HG03103 (cell line): ENCODE measurements at regions not wholly inside any gene's neighbourhood (a gene's known extent, or its start where the extent isn't known, plus 50 kb on each side); places are given as distances from the start of the nearest gene placed in this dataset.
A peak's percentile ranks its signal among the peaks of the same experiment; 100 is the strongest.
"Not testable (repeated sequence)": the region's sequence is repeated elsewhere in the genome, so short reads cannot be mapped to it uniquely, and the experiment has no call there.

Experiments used
- ATAC-seq: cut with Tn5 transposase; IDR thresholded peaks from one replicate; pipeline ENCODE4 v1.9.1; 2021; ENCODE audit warnings: low read depth; ENCODE audit not compliant: unreplicated experiment

DNA sequence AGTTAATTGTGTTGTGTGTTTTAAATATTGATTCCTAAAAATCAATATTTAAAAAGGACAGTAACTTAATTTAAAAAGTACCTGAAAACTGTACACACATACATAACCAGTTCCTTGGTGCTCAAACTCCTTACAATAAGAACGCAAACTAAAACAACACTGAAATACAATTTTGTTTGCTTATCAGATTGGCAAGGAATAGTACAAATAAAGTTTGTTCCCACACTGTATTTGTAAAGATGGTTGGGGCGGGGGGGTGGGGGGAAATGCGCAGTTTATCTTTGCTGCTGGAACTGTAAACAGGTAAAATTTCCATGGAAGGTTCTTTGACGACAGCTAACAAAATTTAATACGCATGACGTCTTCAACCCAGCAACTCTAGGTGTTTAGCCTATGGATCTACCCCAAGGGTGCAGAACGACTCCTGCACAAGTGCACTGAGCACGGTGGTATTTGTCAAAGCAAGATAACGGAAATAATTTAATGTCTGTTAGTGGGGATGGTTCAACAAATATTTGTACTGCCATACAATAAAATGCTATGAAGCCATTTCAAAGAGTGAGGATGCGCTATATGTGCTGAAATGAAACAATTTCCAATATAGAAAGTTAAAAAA lies 96.5 kb downstream of the ING1 start:
- ATAC-seq, result no peak

DNA sequence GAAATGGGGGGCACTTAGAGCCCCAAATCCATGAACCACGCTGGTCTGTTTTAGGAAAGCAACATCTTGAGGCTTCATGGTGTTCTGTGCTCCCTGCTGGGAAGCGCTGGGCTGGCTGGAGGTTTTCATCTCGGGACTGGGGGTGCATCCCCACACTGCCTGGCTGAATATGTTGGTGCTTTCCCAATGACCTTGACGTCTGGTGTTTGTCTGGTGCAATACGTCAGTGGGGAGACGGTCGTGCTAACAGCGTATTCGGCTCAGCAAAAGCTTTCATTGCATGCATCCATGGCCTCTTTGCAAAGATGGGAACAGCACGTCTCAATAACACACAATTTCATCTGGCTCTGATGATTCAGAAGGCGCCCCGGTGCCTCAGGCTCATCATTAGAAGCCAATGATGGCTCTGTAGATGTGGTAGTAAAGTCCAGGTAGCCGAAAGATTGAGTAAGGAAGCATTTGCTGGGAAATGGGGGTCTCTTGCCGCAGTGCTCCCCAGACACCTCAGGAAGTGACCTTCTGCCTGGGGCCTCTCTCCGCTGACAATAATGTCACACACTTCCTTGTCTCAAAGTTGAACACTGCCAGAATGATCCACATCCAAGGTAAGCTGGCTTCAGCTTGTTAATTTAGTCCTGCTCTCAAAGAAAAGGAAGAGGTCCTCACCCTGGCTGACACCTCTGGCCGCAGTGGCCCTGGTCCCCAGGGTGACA lies 97.7 kb downstream of the ING1 start:
- ATAC-seq, result no peak

DNA sequence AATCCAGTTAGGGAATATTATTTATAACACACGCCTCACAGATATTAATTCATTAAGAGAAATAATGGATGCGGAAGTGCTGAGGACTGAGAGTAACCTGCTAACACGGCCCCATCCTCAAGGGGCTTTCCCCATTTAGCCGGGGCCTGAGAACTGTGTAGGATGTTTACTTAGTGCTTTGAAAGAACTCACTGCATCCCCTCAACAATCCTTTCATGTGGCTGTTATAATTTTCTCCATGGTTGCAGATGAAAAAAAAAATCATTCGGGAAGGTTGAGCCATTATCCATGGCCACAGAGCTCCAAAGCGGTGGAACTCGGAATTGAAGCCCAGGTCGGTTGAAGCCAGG lies 98.2 kb downstream of the ING1 start:
- no peak for ATAC-seq

DNA sequence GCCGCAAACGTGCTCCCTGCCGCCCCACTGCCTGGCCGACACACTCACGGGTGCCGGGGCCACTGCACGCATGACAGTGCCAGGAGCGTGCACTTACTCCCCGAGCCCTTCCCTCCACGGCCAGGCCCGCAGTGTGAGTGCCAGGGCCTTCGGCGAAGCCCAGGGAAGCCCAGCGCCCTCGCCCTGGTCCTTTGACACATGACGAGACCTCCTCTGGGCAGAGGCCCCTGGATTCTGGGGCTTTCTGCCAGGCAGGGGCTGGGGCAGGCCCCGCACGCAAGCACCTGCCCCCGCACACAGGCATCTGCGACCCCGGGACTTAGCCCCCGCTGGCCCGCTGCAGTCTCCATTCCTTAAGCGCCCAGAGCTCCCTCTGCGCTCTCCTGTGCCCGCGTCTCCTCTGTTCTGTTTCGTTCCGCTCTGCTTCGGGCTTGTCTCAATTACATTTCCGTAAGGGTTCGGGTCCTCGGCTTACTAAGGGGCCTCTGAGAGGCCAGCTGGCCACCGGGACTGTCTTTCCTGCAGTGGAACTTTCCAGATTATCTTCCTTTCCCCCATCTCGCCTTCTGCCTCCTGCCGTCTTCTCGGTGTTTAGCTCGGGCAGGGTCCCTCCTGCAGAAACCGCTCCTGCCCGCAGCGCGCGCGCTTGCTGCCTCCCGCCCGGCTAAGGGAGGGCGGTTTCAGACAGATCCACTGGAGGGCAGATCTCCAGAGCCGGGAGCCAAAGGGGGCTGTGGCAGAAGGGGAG lies 98.8 kb downstream of the ING1 start:
- no peak for ATAC-seq

DNA sequence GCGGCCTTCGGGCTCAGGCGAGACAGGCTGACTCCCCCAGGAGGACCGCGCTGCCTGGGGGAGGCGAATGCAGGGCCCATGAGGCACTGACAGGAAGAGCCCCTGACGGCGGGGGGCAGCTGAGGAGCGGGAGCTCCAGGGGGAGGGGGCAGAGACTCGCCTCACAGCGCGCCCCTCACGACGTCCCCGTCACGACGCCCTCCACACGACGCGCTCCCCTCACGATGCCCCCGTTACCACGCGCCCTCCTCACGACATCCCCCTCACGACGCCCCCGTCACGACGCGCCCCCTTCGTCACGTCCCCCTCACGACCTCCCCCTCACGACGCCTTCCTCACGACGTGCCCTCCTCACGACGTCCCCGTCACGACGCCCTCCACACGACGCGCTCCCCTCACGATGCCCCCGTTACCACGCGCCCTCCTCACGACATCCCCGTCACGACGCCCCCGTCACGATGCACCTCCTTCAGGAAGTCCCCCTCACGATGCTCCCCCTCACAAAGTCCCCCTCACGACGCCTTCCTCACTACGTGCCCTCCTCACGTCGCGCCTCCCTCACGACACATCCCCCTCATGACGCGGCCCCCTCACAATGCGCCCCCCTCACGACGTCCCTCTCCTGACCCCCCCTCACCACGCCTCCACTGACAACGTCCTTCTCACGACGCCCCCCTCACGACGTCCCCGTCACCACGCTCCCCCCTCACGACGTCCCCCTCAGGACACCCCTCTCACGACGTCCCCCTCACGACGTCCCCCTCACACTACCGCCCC lies 99.6 kb downstream of the ING1 start:
- ATAC-seq, result no peak

DNA sequence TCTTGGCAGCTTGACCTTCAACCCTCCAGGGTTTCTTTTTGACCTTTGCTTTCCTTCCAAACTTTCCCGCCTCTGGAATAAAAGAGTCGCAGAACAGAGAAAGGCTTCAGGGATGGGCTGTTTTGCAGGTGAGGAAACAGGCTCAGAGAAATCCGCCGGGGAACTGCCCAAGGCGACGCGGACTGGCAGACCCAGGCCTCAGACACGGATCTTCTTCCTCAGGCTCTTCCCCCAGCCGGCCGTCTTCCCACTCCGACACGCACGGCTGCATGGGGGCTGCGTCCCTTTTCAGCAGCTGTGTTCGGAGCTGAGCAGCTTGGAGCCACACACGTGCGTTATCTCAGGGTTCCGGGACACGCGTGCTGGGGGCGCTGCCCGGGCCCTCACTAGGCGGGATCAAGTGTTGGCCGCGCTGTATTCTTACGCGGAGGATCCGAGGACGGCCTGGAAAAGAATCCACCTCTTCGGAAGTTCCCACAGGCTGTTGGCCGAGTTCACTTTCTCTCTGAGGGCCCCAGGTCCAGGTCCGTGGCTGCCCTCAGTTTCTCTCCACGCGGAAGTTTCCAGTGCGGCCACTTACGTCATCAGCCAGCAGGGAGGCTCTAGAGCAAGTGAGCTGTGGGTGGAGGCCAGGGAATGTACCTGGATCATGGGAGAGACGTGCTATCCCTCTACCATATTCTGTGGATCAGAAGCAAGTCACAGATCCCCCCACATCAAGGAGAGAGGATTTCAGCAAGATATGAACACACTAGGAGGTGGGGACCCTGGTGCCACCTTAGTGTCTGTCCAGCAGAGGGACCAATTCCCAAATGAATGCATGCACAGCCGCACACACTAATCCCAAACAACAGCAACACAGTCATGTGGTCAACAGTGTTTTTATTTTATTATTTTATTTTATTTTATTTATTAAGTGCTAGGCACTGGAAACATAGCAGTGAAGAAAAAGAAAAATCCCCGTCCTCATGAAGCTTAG lies 100.4 kb downstream of the ING1 start:
- ATAC-seq, result no peak

DNA sequence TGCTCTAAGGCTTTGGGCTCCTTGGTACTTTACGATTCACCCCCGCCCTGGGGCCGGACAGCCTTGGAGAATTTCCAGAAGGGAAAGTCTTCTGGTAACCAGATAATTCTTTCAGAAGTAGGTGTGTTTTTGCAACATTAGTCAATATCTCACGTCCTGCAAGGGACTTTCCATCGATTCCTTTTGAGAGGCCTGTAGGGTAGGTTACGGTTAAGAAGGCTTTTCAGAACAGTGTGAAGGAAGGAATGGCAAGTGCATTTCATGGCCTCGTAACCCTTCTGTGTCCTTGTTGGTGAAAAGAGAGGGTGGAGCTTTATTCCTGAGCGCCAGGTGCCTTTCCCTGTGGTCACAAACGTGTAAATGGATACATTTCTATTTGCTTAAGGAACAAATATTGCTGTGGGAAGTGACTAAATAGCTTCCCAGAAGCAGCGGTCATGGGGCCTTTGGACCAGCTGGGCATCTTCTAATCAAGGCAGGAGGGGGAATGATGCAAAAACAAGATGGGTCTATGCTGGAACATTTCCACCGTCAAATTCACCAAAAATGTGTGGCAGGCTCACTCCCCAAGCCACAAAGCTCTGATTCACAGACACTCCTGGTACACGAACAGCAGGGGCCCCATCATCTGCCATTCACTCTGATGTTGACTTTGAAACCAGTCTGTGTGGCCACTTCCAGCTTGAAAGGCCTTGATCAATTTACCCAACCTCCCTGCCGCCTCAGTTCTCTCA lies 99.2 kb downstream of the ANKRD10 start:
- ATAC-seq, result no peak

DNA sequence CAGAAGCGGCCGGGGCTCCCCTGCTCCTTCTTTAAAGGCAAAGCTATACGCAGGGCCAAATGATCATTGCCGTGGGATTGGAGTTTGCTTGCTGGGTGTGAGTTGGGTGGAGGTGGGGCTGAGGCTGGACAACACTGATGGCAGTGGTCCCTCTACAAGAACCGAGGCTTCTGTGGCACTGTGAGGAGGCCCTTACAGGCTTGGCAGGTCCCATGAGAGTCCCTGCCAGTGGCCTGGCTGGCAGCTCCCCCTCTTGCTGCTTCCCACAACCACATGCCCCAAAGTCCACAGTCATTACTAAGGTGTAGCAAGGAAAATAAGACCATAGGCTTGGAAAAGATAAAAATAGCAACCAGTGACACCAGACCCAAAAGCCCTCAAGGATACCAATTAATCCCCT lies 98.4 kb downstream of the ANKRD10 start:
- ATAC-seq, result no peak

DNA sequence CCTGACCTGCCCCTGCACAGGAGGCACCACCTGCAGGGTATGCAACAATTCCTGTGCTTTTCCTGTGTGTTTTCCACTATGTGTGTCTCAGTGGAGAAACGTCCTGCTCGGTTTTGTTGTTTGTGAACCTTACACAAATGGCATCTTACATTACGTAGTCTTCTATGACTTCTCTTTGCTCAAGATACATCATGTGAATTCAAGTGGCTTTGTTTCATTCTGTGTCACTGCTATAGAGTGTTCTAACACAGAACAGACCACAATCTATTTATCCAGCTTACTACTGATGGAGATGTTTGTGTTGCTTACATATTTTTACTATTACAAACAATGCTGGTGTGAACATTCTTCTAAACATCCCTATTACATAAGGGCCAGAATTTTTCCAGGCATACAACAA lies 97.7 kb downstream of the ANKRD10 start:
- ATAC-seq, result no peak

DNA sequence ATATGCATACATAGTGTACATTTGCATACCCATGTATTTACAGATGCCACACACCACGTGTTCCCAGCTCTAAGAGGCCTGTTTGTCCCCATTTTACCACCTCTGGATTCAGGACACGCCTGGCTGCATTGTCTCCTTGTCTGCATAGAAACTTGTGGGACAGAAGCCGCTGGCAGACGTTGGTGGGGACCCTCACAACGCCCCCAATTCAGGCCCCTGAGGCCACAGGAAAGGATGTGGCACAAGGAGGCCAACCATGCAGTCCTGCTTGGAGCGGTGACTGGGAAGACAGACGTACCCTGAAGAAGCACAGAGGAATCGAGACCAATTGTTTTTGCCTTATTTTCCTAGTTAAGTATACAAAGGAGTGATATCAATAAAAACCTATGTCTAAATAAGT lies 96.1 kb downstream of the ANKRD10 start:
- ATAC-seq, result no peak

DNA sequence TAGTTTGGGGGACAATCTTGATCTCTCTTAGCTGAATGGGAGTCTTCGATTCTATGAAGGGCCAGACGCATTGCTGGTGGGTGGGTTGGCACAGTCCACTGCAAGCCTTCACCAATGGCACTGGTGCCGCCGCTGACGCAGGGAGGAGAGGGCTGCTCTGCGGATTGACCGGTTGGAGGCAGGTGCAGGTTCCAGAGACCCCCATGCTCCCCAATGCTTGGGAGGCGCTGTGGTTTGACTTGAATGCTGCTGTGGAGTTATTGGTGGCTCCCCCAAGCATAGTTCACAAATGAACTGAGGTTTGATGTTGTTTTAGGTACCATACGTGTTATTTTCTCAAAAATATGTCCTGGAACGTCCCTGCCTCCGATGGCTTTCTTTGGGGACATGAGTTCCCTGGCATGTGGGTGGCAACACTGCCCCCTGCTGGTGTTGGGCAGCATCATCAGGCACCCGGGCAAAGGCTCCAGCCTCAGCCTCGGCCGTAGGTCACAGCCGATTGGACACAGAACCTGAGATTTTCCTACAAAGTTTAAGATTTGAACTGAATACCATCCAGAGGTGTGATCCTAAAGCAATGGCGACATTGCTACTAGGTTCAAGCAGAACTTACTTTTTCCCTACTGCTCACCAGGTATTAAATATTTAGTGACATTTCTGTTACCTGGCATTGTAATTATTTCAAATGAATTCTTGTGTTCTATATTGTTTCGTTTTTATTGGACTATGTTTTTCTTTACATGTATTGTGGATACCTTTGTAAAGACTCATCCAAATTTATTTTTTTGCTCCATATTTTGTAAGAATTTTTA lies 95.5 kb downstream of the ANKRD10 start:
- peak; percentile 88 for ATAC-seq

DNA sequence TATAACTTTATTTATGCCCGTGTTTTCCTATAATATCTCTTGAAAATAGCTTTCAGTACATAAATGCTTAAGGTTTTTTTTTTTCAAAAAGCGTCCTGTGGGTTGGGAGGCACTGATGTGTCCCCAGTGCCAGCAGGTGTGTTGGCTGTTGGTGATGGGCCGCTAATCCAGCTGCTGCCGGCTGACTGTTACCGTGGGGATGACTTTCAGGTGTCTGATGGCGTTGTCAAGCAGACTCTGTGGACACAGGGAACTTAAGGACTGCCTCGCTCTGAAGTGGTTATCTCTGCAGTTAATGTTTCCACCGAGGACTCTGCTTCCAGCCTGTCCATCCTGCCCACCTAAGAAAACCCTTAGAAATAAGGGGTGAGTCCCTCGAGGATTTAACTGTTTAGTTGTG lies 94.5 kb downstream of the ANKRD10 start:
- ATAC-seq, result no peak

DNA sequence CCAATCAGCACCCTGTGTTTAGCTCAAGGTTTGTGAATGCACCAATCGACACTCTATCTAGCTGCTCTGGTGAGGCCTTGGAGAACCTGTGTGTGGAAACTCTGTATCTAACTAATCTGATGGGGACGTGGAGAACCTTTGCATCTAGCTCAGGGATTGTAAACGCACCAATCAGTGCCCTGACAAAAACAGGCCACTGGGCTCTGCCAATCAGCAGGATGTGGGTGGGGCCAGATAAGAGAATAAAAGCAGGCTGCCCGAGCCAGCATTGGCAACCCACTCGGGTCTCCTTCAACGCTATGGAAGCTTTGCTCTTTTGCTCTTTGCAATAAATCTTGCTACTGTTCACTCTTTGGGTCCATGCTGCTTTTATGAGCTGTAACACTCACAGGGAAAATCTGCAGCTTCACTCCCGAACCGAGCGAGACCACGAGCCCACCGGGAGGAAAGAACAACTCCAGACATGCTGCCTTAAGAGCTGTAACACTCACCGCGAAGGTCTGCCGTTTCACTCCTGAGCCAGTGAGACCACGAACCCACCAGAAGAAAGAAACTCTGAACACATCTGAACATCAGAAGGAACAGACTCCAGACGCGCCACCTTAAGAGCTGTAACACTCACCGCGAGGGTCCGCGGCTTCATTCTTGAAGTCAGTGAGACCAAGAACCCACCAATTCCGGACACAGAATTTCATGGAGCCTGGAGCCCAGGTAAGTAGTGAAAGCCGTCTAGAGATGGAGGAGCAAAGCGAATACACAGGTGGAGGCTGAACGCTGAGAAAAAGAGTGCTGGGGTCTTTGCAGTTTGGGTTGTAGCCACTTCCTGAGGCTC lies 92.8 kb downstream of the ANKRD10 start:
- ATAC-seq, result not testable (repeated sequence)

DNA sequence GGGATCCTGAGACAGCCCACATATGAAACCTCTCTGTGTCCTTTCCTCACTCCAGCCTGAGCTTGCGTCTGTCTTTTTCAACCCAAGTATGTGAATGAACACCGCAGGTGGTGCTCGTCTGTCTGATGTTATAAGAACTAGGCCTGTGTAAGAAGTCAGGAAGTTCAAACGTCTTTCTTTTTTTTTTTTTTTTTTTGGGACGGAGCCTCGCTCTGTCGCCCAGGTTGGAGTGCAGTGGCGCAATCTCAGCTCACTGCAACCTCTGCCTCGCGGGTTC lies 92.3 kb downstream of the ANKRD10 start:
- no peak for ATAC-seq

DNA sequence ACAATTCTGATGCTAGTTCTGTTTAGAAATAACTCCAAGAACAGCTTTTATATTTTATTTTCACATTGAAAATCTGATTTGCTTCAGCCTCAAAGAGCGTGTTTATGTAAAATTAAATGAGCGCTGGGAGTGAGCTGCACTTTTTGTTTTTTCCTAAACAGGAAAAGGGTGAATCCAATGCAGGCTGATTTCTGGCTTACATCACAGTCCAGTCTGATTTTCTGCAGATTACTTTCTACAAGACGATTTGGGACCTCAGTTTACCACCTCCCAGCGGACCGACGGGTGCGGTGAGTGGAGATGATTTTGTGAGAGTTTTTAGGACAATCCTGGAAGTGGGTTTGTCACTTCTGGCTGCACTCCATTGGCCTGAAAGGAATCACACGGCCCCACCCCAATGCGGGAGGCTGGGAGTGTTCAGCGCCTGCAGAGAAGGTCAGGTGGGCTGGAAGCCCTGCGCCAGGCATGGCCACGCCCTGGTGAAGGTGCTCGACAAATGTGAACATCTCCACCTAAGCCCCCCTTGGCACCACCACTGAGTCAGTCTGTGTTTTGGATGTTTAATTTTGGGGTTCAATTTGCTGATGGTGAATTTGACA lies 90.1 kb downstream of the ANKRD10 start:
- no peak for ATAC-seq

DNA sequence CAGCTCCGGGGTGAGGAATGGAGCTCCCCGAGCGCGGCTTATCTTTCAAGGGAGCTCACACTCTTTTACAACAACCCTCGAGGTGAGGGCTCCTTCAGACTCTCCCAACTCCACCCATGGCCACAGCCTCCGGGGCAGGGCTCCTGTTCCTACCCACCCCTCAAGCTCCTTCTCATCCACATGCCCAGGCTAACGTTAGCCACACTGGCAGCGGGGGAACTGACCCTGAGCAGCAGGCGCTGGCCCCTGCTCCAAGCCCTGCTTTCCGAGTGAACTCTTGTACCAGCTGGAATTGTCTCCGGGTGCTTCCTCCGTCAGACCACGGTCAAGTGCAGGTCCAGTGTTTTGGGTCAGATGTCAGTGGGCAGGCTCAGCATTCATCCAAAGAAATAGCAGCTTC lies 89.4 kb downstream of the ANKRD10 start:
- ATAC-seq, result no peak

DNA sequence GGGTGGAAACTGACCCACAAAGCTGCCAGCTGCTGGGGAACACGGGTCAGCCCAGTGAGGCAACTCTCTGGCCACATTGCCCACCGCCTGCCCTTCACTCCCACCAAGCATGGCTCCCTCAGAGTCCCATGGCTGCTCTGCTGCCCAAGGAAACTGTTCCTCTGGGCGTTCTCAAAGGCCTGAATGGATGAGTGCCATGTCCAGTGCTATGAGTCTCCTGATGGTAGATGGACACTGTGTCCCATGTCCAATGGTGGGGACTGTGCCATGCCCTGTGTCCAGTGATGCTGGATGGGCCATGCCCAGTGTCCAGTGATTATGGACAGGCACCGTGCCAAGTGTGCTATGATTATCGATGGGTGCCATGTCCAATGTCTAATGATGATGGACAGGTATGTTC lies 88.8 kb downstream of the ANKRD10 start:
- no peak for ATAC-seq
